Jurkat, Clone E6-1 (cell line): ENCODE measurements at regions not wholly inside any gene's neighbourhood (a gene's known extent, or its start where the extent isn't known, plus 50 kb on each side); places are given as distances from the start of the nearest gene placed in this dataset.
A peak's percentile ranks its signal among the peaks of the same experiment; 100 is the strongest.
"Not testable (repeated sequence)": the region's sequence is repeated elsewhere in the genome, so short reads cannot be mapped to it uniquely, and the experiment has no call there.

Experiments used
- DNase-seq: peaks from one replicate; pipeline ENCODE4 v3.0.0-alpha.2; 2011; ENCODE audit warnings: low read depth, low spot score
- H3K4me3 ChIP-seq: 2 replicates; pipeline ENCODE4 v1.5.1; 2011; ENCODE audit warnings: mild to moderate bottlenecking, low read length, control low read depth, moderate library complexity

- no peak overlapping the region for H3K4me3 ChIP-seq
- no peak for DNase-seq
Measured at GRCh38 chr20:48535556-48535955, 292.2 kb downstream of the PREX1 start.

- DNase-seq: no peak
- H3K4me3 ChIP-seq: no peak overlapping the region
Measured at GRCh38 chr20:48532028-48532427, 295.8 kb downstream of the PREX1 start.

- no peak overlapping the region for H3K4me3 ChIP-seq
- no peak for DNase-seq
Measured at GRCh38 chr20:48531505-48531904, 296.3 kb downstream of the PREX1 start.

DNA sequence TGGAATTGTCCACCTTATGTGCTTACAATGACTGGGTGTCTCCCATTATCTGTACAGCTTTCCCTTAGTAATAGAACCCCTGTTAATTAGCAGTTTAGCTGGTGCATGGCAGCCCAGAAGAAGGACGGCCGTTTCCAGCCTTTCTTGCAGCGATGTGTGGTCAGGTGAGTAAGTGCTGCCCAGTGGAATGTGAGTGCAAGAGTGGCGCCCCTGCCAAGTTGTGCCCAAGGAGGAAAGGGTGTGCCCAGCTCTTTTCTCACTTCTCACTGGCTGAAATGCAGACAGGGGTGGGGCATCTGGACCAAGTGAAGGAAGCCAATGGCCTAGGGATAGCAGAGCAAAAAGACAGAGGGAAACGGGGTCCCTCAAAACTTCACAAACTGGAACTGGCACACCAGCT, 296.8 kb downstream of the PREX1 start:
- no peak overlapping the region for H3K4me3 ChIP-seq
- DNase-seq: no peak

GRCh38 chr20:48528346-48528745, 299.5 kb downstream of the PREX1 start:
- no peak overlapping the region for H3K4me3 ChIP-seq
- DNase-seq: no peak

GRCh38 chr20:48527771-48528170, 300.0 kb downstream of the PREX1 start:
- no peak for DNase-seq
- H3K4me3 ChIP-seq: no peak overlapping the region

DNA sequence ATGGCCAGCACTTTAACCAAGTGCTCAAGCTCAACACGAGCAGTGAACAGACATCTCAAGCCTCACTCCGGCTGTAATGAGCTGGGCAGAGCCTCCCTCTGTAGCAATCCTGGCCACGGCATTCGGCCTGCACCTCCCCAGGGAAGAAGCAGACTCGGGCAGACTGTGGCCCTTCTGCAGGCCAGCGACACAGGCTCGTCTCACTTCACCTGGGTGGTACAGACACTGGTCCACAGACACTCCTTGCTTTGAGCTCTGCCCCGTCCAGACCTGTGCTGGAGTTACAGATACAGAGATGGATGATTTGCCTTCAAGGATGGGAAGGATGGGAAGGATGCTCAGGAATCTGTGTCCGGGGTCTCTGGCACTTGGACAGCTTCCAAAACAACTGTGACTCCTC, 300.9 kb downstream of the PREX1 start:
- H3K4me3 ChIP-seq: no peak overlapping the region
- no peak for DNase-seq

DNA sequence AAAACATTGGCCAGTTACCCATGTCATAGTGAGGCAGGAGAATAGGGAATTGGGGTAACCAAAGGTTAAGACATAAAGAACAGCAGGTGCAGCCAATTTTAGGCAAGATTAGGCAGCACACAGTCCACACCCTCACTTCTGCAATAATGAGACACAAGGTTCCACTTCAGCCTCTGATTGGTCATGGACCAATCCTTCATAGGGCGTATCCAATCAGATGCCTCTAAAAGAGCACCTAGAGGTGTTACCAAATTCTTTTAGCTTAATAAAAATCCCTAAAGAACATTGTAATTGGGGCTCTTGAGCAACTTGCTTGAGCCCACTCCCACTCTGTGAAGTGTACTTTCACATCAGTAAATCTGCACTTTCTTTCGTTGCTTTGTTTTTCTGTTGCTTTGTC, 302.4 kb downstream of the PREX1 start:
- DNase-seq: no peak
- no peak overlapping the region for H3K4me3 ChIP-seq

DNA sequence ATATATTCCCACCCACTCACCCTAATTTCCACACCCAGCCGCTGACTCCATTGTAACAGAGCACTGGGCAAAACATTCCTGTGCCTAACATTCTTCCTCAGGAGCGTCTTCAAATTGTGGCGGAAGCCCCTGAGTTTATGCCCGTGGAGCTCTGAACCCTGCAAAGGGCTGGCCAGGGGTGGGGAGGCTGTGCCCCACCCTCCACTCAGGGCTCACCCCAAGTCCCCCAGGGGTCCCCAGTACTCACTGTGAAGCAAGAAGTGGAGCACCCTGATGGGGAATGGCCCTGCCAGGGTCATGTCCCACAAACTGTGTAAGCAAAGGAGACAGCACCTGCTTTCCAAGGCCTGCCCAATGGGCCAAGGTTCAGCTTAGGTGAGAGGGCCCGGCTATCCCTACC, 303.2 kb downstream of the PREX1 start:
- H3K4me3 ChIP-seq: no peak overlapping the region
- DNase-seq: no peak

DNA sequence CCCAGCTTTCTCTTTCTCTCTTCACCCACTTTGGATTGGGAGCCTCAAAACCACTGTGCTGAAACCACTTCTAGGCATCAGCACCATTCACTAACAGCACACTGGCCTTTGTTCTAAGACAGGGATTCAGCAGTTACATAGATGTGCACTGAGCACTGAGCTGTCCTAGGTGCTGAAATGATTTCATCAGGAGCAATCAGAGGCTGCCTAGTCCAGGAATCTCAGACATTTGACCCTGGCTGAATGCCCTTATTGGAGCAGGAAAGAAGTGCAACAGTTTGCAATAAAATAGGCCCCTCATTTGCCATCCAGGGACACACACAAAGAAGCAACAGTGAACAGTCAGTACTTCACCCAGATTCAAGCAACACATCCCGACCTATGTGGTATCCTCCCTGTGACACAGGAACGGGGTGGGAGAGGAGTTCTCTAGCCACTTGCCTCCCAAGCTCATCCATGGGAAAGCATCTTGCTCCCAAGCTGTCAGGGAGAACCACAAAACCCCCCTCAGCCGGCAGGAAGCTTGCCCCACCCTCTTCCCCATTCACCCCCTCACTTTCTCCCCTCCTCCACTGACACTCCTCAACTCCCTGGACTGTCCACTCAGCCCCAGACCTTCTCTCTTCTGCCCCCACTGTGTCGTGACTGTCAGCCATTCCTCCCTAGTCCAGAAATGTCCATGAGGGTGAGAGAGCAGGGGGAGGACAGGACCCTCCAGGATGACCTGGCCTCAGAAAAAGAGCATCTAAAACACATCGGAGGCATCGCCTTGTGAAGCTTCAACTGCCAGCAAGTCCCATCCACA, 304.4 kb downstream of the PREX1 start:
- peak; percentile 65 for DNase-seq
- H3K4me3 ChIP-seq: no peak overlapping the region

DNA sequence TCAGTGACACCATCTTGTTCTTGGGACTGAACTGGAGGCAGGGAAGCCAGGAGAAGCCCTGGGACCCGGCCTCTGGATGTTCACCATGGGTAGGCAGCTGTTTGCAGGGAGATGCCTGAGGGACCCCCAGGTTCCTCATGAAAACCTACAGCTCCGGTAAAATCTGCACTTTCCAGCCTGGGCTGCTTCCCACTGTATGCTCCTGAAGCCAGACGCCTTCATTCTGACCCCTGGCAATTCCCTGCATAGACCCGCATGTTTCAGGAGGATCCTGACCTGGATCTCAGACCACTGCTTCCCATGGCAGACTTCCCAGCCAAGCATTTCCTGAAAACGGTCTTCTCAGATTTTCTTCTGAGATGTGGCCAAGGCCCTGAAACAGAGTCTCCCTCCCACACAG, 306.7 kb downstream of the PREX1 start:
- no peak for DNase-seq
- H3K4me3 ChIP-seq: no peak overlapping the region

GRCh38 chr20:48516196-48516595, 311.6 kb downstream of the PREX1 start:
- H3K4me3 ChIP-seq: not testable (repeated sequence)
- peak; percentile 10 for DNase-seq

DNA sequence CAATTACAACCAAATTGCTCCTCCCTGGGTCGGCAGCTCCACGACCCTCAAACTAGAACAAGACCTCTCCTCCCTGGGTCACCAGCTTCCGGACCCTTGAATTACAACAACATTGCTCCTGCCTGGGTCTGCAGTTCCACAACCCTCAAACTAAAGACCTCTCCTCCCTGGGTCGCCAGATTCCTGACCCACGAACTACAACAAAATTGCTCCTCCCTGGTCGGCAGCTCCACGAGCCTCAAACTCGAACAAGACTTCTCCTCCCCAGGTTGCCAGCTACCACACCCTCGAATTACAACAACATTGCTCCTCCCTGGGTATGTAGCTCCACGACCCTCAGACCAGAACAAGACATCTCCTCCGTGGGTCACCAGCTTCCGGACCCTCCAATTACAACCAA, 313.2 kb downstream of the PREX1 start:
- DNase-seq: not testable (repeated sequence)

GRCh38 chr20:48512539-48512938, 315.3 kb downstream of the PREX1 start:
- not testable (repeated sequence) for DNase-seq, H3K4me3 ChIP-seq

More for the DNA sequence above, 313.2 kb downstream of the PREX1 start:
- not testable (repeated sequence) for H3K4me3 ChIP-seq

DNA sequence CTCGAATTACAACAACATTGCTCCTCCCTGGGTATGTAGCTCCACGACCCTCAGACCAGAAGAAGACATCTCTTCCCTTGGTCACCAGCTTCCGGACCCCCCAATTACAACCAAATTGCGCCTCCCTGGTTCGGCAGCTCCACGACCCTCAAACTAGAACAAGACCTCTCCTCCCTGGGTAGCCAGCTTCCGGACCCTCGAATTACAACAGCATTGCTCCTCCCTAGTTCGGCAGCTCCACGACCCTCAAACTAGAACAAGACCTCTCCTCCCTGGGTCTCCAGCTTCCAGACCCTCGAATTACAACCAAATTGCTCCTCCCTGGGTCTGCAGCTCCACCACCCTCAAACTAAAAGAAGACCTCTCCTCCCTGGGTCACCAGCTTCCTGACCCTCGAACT, 322.7 kb downstream of the PREX1 start:
- not testable (repeated sequence) for H3K4me3 ChIP-seq, DNase-seq

GRCh38 chr20:48503166-48503815, 324.5 kb downstream of the PREX1 start:
- H3K4me3 ChIP-seq: no peak overlapping the region
- DNase-seq: no peak

DNA sequence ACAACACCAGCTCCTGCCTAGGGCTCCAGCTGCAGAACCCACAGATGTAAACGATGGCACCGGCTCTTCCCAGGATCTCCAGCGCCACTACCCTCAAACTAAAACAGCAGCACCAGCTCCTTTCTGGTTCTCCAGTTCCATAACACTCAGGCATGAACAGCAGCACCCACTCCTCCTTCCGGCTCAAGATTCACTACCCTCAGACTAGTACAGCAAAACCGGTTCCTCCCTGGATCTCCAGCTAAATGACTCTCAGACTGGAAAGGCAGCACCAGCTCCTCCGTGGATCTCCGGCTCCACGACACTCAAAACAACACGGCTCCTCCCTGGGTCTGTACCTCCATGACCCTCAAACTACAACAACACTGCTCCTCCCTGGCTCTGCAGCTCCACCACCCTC, 325.0 kb downstream of the PREX1 start:
- no peak overlapping the region for H3K4me3 ChIP-seq
- no peak for DNase-seq

- DNase-seq: no peak
- H3K4me3 ChIP-seq: no peak overlapping the region
Measured at GRCh38 chr20:48502016-48502415, 325.8 kb downstream of the PREX1 start.

- not testable (repeated sequence) for DNase-seq, H3K4me3 ChIP-seq
Measured at GRCh38 chr20:48500900-48501299, 326.9 kb downstream of the PREX1 start.

DNA sequence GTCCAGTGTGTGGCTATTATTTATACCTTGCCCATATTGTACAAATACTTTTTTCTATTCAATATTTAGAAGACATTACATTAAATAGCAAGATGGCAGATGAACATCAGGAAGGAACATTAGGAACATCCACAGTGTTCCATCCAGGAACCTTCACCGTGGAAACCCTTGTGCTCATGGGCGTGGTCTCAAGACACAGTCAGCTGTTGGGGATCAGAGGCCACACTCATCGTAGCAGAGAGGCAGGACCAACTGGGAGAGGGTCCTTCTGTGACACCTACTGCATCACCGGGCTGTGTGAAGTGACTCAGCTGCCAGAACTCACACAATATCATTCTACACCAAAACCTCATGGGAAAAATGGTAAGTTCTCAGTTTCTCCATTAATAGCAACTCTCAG, 328.9 kb downstream of the PREX1 start:
- DNase-seq: not testable (repeated sequence)

GRCh38 chr20:48498125-48498524, 329.7 kb downstream of the PREX1 start:
- not testable (repeated sequence) for DNase-seq, H3K4me3 ChIP-seq

More for the DNA sequence above, 328.9 kb downstream of the PREX1 start:
- H3K4me3 ChIP-seq: not testable (repeated sequence)
